GM19328 (cell line): ENCODE measurements at regions not wholly inside any gene's neighbourhood (a gene's known extent, or its start where the extent isn't known, plus 50 kb on each side); places are given as distances from the start of the nearest gene placed in this dataset.
"Not testable (repeated sequence)": the region's sequence is repeated elsewhere in the genome, so short reads cannot be mapped to it uniquely, and the experiment has no call there.

ENCODE experiments used
- ATAC-seq: cut with Tn5 transposase; IDR thresholded peaks from one replicate; pipeline ENCODE4 v1.9.1; 2021; ENCODE audit warnings: mild to moderate bottlenecking, moderate library complexity; ENCODE audit not compliant: unreplicated experiment

- ATAC-seq: no peak
These were observed 54.8 kb upstream of the DAAM1 start for GRCh38 chr14:59133709-59134108.

- ATAC-seq: no peak
These were observed 54.2 kb upstream of the DAAM1 start for GRCh38 chr14:59134307-59134706.

GRCh38 chr14:59137256-59137655 lies 51.2 kb upstream of the DAAM1 start:
- ATAC-seq: no peak

- not testable (repeated sequence) for ATAC-seq
These were observed 49.9 kb upstream of the DAAM1 start for GRCh38 chr14:59138576-59138975.
